OCI-LY1 (cell line): ENCODE measurements at regions not wholly inside any gene's neighbourhood (a gene's known extent, or its start where the extent isn't known, plus 50 kb on each side); places are given as distances from the start of the nearest gene placed in this dataset.

Experiments
- EZH2 ChIP-seq: fragments of 200-600 bp; sonication (generic), shearing (Covaris generic); IDR thresholded peaks from 2 replicates; pipeline ENCODE4 v1.8.0; 2017; ENCODE audit warnings: borderline replicate concordance, mixed run types, mild to moderate bottlenecking, antibody characterized with exemption, low read length, moderate library complexity, mixed read lengths
- TF ChIP-seq, protein P1 (sequence below): fragments of 200-600 bp; sonication (generic), shearing (Covaris generic); IDR thresholded peaks from 2 replicates; pipeline ENCODE4 v1.5.1; 2017; ENCODE audit warnings: mild to moderate bottlenecking, antibody characterized with exemption, low read length, moderate library complexity, mixed read lengths

DNA sequence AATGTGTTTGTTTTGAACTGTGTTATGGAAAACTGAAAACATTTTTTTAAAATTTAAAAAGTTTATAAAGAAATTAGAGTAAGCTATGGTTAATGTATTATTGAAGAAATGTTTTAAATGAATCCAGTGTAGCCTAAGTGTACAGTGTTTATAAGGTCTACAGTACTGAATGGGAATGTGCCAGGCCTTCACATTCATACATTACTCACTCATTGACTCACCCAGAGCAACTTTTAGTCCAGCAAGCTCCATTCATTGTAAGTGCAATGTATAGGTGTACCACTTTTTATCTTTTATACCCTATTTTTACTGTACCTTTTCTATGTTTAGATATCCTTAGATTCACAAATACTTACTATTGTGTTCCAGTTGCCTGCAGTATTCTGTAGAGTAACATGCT, 215.1 kb upstream of the THUMPD2 start:
- TF ChIP-seq, protein P1, sequence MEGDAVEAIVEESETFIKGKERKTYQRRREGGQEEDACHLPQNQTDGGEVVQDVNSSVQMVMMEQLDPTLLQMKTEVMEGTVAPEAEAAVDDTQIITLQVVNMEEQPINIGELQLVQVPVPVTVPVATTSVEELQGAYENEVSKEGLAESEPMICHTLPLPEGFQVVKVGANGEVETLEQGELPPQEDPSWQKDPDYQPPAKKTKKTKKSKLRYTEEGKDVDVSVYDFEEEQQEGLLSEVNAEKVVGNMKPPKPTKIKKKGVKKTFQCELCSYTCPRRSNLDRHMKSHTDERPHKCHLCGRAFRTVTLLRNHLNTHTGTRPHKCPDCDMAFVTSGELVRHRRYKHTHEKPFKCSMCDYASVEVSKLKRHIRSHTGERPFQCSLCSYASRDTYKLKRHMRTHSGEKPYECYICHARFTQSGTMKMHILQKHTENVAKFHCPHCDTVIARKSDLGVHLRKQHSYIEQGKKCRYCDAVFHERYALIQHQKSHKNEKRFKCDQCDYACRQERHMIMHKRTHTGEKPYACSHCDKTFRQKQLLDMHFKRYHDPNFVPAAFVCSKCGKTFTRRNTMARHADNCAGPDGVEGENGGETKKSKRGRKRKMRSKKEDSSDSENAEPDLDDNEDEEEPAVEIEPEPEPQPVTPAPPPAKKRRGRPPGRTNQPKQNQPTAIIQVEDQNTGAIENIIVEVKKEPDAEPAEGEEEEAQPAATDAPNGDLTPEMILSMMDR, result no peak
- TF ChIP-seq EZH2, result no peak
